Progenitor cell of endocrine pancreas (in vitro differentiated cells): ENCODE measurements at regions not wholly inside any gene's neighbourhood (a gene's known extent, or its start where the extent isn't known, plus 50 kb on each side); places are given as distances from the start of the nearest gene placed in this dataset.
"Not testable (repeated sequence)": the region's sequence is repeated elsewhere in the genome, so short reads cannot be mapped to it uniquely, and the experiment has no call there.

Source experiments
- DNase-seq: peaks from one replicate; pipeline ENCODE4 v3.0.0; 2021; ENCODE audit warnings: low spot score; ENCODE audit not compliant: unreplicated experiment
- H3K27ac Mint-ChIP-seq: 2 replicates; pipeline ENCODE4 v1.8.0; 2021; ENCODE audit warnings: mild to moderate bottlenecking, moderate library complexity, mixed read lengths
- H3K27me3 Mint-ChIP-seq: 2 replicates; pipeline ENCODE4 v1.8.0; 2021; ENCODE audit warnings: mixed read lengths
- H3K36me3 Mint-ChIP-seq: 2 replicates; pipeline ENCODE4 v1.8.0; 2022; ENCODE audit warnings: mixed read lengths; ENCODE audit not compliant: insufficient read depth
- H3K4me1 Mint-ChIP-seq: 2 replicates; pipeline ENCODE4 v1.8.0; 2021; ENCODE audit warnings: low read depth, mixed read lengths
- H3K4me3 Mint-ChIP-seq: 2 replicates; pipeline ENCODE4 v1.8.0; 2021; ENCODE audit warnings: low read depth, mild to moderate bottlenecking, moderate library complexity, mixed read lengths
- H3K9me3 Mint-ChIP-seq: 2 replicates; pipeline ENCODE4 v1.8.0; 2021; ENCODE audit warnings: low read depth, mixed read lengths
- CTCF ChIP-seq: fragments of 200-600 bp; sonication (generic); IDR thresholded peaks from one replicate; pipeline ENCODE4 v1.5.0; 2021; ENCODE audit warnings: antibody characterized with exemption, mild to moderate bottlenecking; ENCODE audit not compliant: unreplicated experiment

- peaks cover 29% of the 10 kb centered on the region for H3K36me3 Mint-ChIP-seq
- H3K9me3 Mint-ChIP-seq: peaks cover 4% of the 10 kb centered on the region
- H3K4me1 Mint-ChIP-seq: no peaks in the 10 kb centered on the region
- no peak overlapping the region for H3K4me3 Mint-ChIP-seq
- no peak overlapping the region for H3K27ac Mint-ChIP-seq
- no peak for DNase-seq
- no peaks in the 10 kb centered on the region for H3K27me3 Mint-ChIP-seq
- TF ChIP-seq CTCF: no peak
Measured at GRCh38 chr7:149562602-149563001, 65.0 kb upstream of the ZNF746 start.

GRCh38 chr7:149561072-149561471 is 63.5 kb upstream of the ZNF746 start:
- peaks cover 7% of the 10 kb centered on the region for H3K9me3 Mint-ChIP-seq
- H3K4me3 Mint-ChIP-seq: no peak overlapping the region
- no peak overlapping the region for H3K27ac Mint-ChIP-seq
- no peak for TF ChIP-seq CTCF
- DNase-seq: no peak
- no peaks in the 10 kb centered on the region for H3K27me3 Mint-ChIP-seq
- H3K4me1 Mint-ChIP-seq: no peaks in the 10 kb centered on the region
- peaks cover 39% of the 10 kb centered on the region for H3K36me3 Mint-ChIP-seq

- no peak for TF ChIP-seq CTCF
Measured at GRCh38 chr7:149559711-149560110, 62.1 kb upstream of the ZNF746 start.

GRCh38 chr7:149558149-149558861 is 60.7 kb upstream of the ZNF746 start:
- Mint-ChIP-seq H3K4me1 (no peaks in the 10 kb centered on the region), H3K27me3 (no peaks in the 10 kb centered on the region), H3K9me3 (peaks cover 4% of the 10 kb centered on the region), H3K4me3 (no peak overlapping the region), H3K36me3 (peaks cover 36% of the 10 kb centered on the region), H3K27ac (no peak overlapping the region)
- no peak for TF ChIP-seq CTCF
- no peak for DNase-seq

More at GRCh38 chr7:149559711-149560110, 62.1 kb upstream of the ZNF746 start:
- H3K9me3 Mint-ChIP-seq: peaks cover 7% of the 10 kb centered on the region
- H3K27ac Mint-ChIP-seq: peak overlapping the region; percentile 8
- DNase-seq: no peak
- H3K4me3 Mint-ChIP-seq: no peak overlapping the region
- H3K4me1 Mint-ChIP-seq: no peaks in the 10 kb centered on the region
- H3K36me3 Mint-ChIP-seq: peaks cover 39% of the 10 kb centered on the region
- H3K27me3 Mint-ChIP-seq: no peaks in the 10 kb centered on the region

- Mint-ChIP-seq H3K36me3 (peaks cover 52% of the 10 kb centered on the region), H3K27ac (peak overlapping the region; percentile 45)
- not testable (repeated sequence) for H3K4me3 Mint-ChIP-seq, DNase-seq, H3K27me3 Mint-ChIP-seq, H3K9me3 Mint-ChIP-seq, H3K4me1 Mint-ChIP-seq
Measured at GRCh38 chr7:149556525-149556924, 58.9 kb upstream of the ZNF746 start.

- not testable (repeated sequence) for H3K4me1 Mint-ChIP-seq, DNase-seq, H3K27ac Mint-ChIP-seq, H3K27me3 Mint-ChIP-seq, H3K4me3 Mint-ChIP-seq, H3K9me3 Mint-ChIP-seq
- peaks cover 57% of the 10 kb centered on the region for H3K36me3 Mint-ChIP-seq
Measured at GRCh38 chr7:149554821-149555220, 57.2 kb upstream of the ZNF746 start.

GRCh38 chr7:149553991-149554390 is 56.4 kb upstream of the ZNF746 start:
- not testable (repeated sequence) for H3K27me3 Mint-ChIP-seq, H3K4me3 Mint-ChIP-seq, H3K9me3 Mint-ChIP-seq, H3K4me1 Mint-ChIP-seq, DNase-seq, H3K27ac Mint-ChIP-seq
- H3K36me3 Mint-ChIP-seq: peaks cover 63% of the 10 kb centered on the region
